Thyroid gland (tissue), 4 donors: ENCODE measurements at regions not wholly inside any gene's neighbourhood (a gene's known extent, or its start where the extent isn't known, plus 50 kb on each side); places are given as distances from the start of the nearest gene placed in this dataset.

Experiments used
- CTCF ChIP-seq, 6 experiments: fragments of 200-600 bp in 3 of 6; fragments of 450-650 bp in 3 of 6; sonication (generic) in 3 of 6; IDR thresholded peaks; one replicate each; pipeline ENCODE4 v1.5.1; 2016 to 2019; ENCODE audit warnings: antibody characterized with exemption in 6 of 6, mild to moderate bottlenecking in 2 of 6, inconsistent platforms in 1 of 6, moderate library complexity in 1 of 6
- POLR2A ChIP-seq, 2 donors: fragments of 450-650 bp; IDR thresholded peaks; one replicate each; pipeline ENCODE4 v1.6.1; 2017; ENCODE audit warnings: antibody characterized with exemption in 2 of 2, mild to moderate bottlenecking in 2 of 2, moderate library complexity in 1 of 2

- TF ChIP-seq CTCF (IDR thresholded peaks at IDR 0.05), result no peak
- TF ChIP-seq POLR2A (IDR thresholded peaks at IDR 0.05), result no peak
These were observed 137.4 kb upstream of the RBMS1 start for GRCh38 chr2:160630801-160631590.
